BLaER1 (cell line): ENCODE measurements at regions not wholly inside any gene's neighbourhood (a gene's known extent, or its start where the extent isn't known, plus 50 kb on each side); places are given as distances from the start of the nearest gene placed in this dataset.

ENCODE experiments used
- H3K27ac ChIP-seq: shearing (Covaris generic); formaldehyde crosslinking; 2 replicates; pipeline ENCODE4 v1.8.1; 2022
- H3K27me3 ChIP-seq: shearing (Covaris generic); formaldehyde crosslinking; 2 replicates; pipeline ENCODE4 v1.8.1; 2022
- H3K36me3 ChIP-seq: shearing (Covaris generic); formaldehyde crosslinking; 2 replicates; pipeline ENCODE4 v1.8.1; 2022
- H3K4me1 ChIP-seq: shearing (Covaris generic); formaldehyde crosslinking; 2 replicates; pipeline ENCODE4 v1.8.1; 2022
- H3K4me2 ChIP-seq: shearing (Covaris generic); formaldehyde crosslinking; 2 replicates; pipeline ENCODE4 v1.8.1; 2022
- H3K4me3 ChIP-seq: shearing (Covaris generic); formaldehyde crosslinking; 2 replicates; pipeline ENCODE4 v1.8.1; 2022
- H3K9ac ChIP-seq: shearing (Covaris generic); formaldehyde crosslinking; 2 replicates; pipeline ENCODE4 v1.8.1; 2022
- H3K9me3 ChIP-seq: shearing (Covaris generic); formaldehyde crosslinking; 2 replicates; pipeline ENCODE4 v1.8.1; 2022
- H4K20me1 ChIP-seq: shearing (Covaris generic); formaldehyde crosslinking; 2 replicates; pipeline ENCODE4 v1.8.1; 2022
- Cebpa-rat ChIP-seq: shearing (Covaris generic); IDR thresholded peaks from 2 replicates; pipeline ENCODE4 v1.8.1; 2022

DNA sequence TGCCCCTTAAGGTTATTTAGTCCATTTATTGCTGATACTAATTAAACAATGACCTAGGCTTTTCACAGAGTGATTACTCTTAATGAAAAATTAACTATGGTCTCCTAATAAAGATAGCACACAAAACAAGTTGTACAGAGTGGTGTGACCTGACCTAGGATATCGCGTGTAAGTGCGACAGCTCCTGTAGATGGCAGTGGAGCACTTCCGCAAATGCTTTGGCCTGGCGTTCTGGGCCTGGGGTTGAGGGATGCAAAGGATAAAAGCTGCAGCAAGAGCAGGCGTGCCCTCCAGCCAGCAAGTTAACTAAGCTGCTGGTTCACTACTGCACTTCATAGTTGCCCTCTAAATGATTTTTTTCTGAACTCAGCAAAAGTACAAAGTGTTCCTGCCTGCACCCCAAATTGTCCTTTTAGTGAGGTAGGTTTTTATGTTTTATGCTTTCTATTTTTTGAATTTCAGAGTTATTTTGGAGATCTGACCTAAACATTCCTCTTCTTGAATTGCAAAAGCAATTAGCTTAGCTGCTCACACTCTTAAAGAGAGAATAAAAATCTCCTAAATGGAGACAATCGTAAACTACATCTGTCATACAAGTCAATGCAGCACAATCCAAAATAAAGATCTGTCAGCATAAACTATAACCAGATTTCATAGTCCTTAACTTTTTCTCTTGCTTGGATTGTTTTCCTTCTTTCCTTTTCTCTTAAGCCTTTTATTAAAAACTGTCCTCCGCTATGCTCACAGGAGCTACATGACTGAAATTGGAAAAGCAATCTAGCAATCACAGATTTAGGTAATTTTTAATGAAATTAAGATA is 379.6 kb downstream of the LRIG3 start:
- no peak overlapping the region for H3K27ac ChIP-seq
- no peaks in the 10 kb centered on the region for H3K4me1 ChIP-seq
- no peak overlapping the region for H3K9ac ChIP-seq
- H3K4me2 ChIP-seq: no peak overlapping the region
- H3K9me3 ChIP-seq: no peaks in the 10 kb centered on the region
- H3K27me3 ChIP-seq: no peaks in the 10 kb centered on the region
- H4K20me1 ChIP-seq: no peaks in the 10 kb centered on the region
- H3K4me3 ChIP-seq: no peak overlapping the region
- H3K36me3 ChIP-seq: no peaks in the 10 kb centered on the region
- TF ChIP-seq Cebpa-rat: no peak

DNA sequence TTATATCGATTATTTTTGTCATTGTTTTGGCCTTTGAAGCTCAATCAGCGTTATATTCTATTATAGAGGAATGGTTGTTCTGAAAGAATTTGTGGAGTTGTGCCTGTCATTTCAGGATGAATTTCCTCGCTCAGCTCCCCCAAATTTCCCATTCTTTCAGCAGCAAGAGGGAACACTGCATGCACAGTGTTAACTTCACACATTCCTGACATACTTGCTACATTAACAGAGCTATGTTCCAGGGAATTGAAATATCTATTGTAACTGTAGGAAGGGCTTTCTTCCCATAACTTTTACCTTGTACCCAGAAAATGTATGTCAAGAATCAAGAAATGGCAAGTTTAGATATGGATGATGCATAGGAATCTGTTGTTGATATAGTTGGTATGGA is 379.0 kb downstream of the LRIG3 start:
- no peaks in the 10 kb centered on the region for H3K4me1 ChIP-seq
- no peak for TF ChIP-seq Cebpa-rat
- no peaks in the 10 kb centered on the region for H3K27me3 ChIP-seq
- no peaks in the 10 kb centered on the region for H4K20me1 ChIP-seq
- H3K27ac ChIP-seq: no peak overlapping the region
- no peak overlapping the region for H3K4me3 ChIP-seq
- no peak overlapping the region for H3K4me2 ChIP-seq
- no peaks in the 10 kb centered on the region for H3K36me3 ChIP-seq
- no peaks in the 10 kb centered on the region for H3K9me3 ChIP-seq
- H3K9ac ChIP-seq: no peak overlapping the region

DNA sequence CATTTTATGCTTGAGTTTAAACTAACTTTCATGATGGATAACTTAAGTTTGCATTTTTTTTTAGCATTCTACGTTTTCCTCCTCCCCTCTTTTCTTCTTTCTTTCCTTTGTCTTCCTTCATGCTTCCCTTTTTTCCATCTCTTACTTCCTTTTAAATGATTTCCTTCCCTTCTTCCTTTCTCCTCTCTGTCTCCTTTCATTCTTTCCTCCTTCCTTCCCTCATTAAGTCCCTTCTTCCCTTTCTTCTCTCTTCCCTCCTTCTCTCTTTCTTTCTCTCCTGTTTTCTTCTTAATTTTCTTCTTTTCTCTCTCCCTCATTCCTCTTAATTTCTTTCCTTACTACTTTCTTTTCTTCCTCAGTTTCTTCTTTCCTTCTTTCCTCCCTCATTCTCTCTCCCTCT is 376.0 kb downstream of the LRIG3 start:
- TF ChIP-seq Cebpa-rat: no peak
- Histone ChIP-seq H3K4me3 (no peak overlapping the region), H3K36me3 (no peaks in the 10 kb centered on the region), H4K20me1 (no peaks in the 10 kb centered on the region), H3K9me3 (no peaks in the 10 kb centered on the region), H3K27me3 (no peaks in the 10 kb centered on the region), H3K4me2 (no peak overlapping the region), H3K4me1 (no peaks in the 10 kb centered on the region), H3K27ac (no peak overlapping the region), H3K9ac (no peak overlapping the region)

DNA sequence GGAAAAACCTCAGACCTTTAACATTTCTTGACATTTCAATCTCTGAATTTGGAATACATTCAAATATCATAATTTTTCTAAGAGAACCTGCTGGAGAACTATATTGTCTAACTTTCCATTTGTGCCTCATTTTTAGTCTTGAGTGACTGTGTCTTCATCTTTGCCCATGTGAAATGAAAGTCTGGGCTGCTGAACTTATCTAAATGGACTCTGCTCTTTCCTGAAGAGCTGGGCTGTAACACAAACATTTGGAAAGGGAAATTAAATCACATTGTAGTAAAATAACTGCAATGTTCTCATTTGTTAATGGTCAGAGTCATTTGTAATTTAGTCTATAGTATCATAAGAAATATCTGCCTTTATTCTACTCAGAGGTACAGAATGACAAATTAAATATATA is 373.1 kb downstream of the LRIG3 start:
- no peak overlapping the region for H3K4me2 ChIP-seq
- no peak overlapping the region for H3K9ac ChIP-seq
- no peak for TF ChIP-seq Cebpa-rat
- H3K4me1 ChIP-seq: no peaks in the 10 kb centered on the region
- H3K9me3 ChIP-seq: no peaks in the 10 kb centered on the region
- H3K4me3 ChIP-seq: no peak overlapping the region
- H3K36me3 ChIP-seq: no peaks in the 10 kb centered on the region
- H4K20me1 ChIP-seq: no peaks in the 10 kb centered on the region
- no peak overlapping the region for H3K27ac ChIP-seq
- no peaks in the 10 kb centered on the region for H3K27me3 ChIP-seq

DNA sequence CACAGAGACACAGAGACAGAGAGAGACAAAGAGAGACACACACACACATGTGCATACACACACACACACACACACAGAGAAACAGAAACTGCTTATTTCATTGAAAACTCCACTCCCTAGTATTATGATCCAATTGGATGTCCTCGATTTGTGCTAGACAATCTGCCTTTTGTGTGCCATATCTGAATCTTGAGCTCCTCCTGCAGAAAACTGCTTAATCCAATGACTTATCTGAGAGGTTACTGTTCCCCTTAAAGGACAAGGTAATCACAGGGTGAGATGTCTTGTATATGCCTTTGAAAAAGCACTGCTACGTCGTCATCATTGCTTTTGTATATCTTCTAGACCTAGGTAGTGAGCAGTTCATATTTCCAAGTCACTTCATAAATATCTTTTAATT is 371.5 kb downstream of the LRIG3 start:
- no peak overlapping the region for H3K9ac ChIP-seq
- no peaks in the 10 kb centered on the region for H4K20me1 ChIP-seq
- no peaks in the 10 kb centered on the region for H3K36me3 ChIP-seq
- no peaks in the 10 kb centered on the region for H3K9me3 ChIP-seq
- no peaks in the 10 kb centered on the region for H3K4me1 ChIP-seq
- H3K4me2 ChIP-seq: no peak overlapping the region
- no peak overlapping the region for H3K27ac ChIP-seq
- H3K27me3 ChIP-seq: no peaks in the 10 kb centered on the region
- no peak overlapping the region for H3K4me3 ChIP-seq
- TF ChIP-seq Cebpa-rat: no peak

DNA sequence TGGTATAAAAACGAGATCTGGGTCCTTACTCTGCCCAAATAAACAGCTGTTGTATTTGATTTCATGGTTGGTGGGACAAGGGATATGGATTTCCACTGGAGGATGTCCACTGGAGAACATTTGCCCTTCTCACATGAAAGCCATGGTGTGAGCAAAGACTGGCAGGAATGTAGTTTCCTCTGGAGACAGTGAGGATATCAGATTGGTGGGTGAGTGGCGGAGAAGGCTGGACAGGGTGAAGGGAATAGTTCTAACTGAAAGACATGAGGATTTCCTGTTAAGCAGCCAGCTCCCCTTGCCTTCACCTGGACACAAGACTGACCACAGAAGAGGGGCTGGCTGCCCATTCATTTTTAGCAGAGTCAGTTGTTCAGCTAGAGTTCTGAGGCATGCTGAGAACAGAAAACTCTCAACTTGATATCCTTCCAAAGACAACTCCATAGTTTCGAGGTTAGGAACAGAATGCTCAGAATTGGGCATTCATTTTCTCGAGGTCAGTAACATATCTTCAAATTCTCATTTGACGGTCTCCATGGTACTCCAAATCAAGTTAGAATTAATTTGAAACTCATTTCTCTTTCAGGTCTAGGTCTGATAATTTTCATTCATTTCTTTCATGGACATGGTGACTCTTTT is 365.7 kb downstream of the LRIG3 start:
- H3K4me1 ChIP-seq: no peaks in the 10 kb centered on the region
- no peaks in the 10 kb centered on the region for H3K36me3 ChIP-seq
- no peak for TF ChIP-seq Cebpa-rat
- no peaks in the 10 kb centered on the region for H3K9me3 ChIP-seq
- no peak overlapping the region for H3K4me2 ChIP-seq
- no peaks in the 10 kb centered on the region for H4K20me1 ChIP-seq
- H3K27ac ChIP-seq: no peak overlapping the region
- H3K27me3 ChIP-seq: no peaks in the 10 kb centered on the region
- no peak overlapping the region for H3K9ac ChIP-seq
- H3K4me3 ChIP-seq: no peak overlapping the region

DNA sequence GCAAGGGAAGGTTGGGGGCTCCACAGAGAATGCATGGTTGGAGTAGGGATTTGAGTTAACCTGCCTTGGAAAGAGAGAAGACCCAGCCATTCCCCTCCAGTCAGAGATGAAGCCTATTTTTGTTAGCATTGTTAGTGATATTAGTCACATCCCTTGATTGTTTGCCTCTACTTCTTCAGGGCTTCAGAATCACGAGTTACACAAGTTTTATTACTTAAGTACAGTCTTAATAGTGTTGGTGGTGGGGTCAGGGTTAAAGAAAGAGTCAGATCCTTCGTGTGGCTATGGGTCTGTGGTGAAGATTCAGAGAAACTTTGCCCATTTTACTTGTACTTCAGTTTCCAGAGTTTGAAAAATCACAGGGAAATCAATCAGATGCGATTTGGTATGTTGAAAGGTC is 363.1 kb downstream of the LRIG3 start:
- Histone ChIP-seq H4K20me1 (no peaks in the 10 kb centered on the region), H3K36me3 (no peaks in the 10 kb centered on the region), H3K27me3 (no peaks in the 10 kb centered on the region), H3K4me2 (no peak overlapping the region), H3K4me3 (no peak overlapping the region), H3K27ac (no peak overlapping the region), H3K4me1 (no peaks in the 10 kb centered on the region), H3K9me3 (no peaks in the 10 kb centered on the region), H3K9ac (no peak overlapping the region)
- TF ChIP-seq Cebpa-rat: no peak

DNA sequence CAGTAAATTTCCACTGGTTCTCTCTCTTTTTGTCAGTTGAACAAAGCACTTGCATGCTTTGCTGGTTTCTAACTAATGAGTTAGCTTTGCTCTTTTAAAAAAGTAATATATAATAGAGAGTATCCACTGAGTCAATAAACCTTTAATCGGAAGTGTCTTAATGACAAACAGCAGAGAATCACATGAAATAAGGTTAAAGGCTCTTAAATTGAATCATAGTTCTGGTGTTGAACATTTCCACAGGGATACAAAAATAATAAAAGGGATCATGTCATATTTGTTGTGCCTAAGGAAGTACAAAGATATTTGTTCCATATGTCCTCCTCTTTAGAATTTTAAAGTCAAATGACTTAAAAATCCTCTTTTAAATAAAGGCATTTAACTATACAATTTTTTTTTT is 362.6 kb downstream of the LRIG3 start:
- no peaks in the 10 kb centered on the region for H3K4me1 ChIP-seq
- H3K4me3 ChIP-seq: no peak overlapping the region
- H3K27me3 ChIP-seq: no peaks in the 10 kb centered on the region
- TF ChIP-seq Cebpa-rat: no peak
- no peaks in the 10 kb centered on the region for H3K36me3 ChIP-seq
- H3K9me3 ChIP-seq: no peaks in the 10 kb centered on the region
- no peak overlapping the region for H3K4me2 ChIP-seq
- H4K20me1 ChIP-seq: no peaks in the 10 kb centered on the region
- H3K27ac ChIP-seq: no peak overlapping the region
- no peak overlapping the region for H3K9ac ChIP-seq

DNA sequence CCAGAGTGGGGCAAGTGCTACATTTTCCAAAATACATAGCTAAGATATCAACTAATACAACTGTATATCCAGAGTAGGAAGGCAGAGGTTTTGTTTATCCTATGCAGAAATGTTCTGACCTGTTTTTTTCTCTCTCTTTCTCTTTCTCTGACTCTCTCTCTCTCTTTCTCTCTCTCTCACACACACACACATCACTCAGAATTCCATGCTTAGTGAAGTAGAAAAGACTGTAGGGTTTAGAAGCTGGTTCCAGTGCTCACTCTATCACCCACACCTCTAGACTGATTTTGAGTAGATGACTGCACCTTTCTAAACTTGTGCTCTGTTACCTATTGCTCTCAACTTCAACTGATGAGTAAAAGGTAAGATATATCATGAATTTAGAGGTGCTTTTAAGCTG is 356.7 kb downstream of the LRIG3 start:
- Histone ChIP-seq H3K4me3 (no peak overlapping the region), H4K20me1 (no peaks in the 10 kb centered on the region), H3K27me3 (no peaks in the 10 kb centered on the region), H3K4me1 (no peaks in the 10 kb centered on the region), H3K27ac (no peak overlapping the region), H3K36me3 (no peaks in the 10 kb centered on the region), H3K9me3 (no peaks in the 10 kb centered on the region), H3K9ac (no peak overlapping the region), H3K4me2 (no peak overlapping the region)
- TF ChIP-seq Cebpa-rat: no peak

DNA sequence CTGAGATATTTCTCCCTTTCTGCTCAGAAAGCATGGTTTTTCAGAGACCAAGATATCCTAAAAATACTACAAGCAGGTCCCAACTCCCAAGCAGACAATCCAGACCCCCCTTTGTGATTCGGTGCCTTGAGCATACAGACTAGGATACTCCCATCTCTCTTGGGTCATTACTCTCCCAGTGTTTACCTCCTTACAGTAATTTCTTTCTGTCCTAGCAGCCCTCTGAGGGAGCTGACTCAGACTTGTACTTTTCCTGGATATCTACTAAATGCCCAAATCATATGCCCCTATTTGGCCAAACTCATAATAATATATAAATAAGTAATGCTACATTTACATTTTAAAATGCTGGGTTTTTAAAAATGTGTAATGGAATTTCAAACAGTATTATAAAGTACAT is 355.6 kb downstream of the LRIG3 start:
- Histone ChIP-seq H4K20me1 (no peaks in the 10 kb centered on the region), H3K36me3 (no peaks in the 10 kb centered on the region), H3K27me3 (no peaks in the 10 kb centered on the region), H3K9ac (no peak overlapping the region), H3K9me3 (no peaks in the 10 kb centered on the region), H3K27ac (no peak overlapping the region), H3K4me1 (no peaks in the 10 kb centered on the region), H3K4me2 (no peak overlapping the region), H3K4me3 (no peak overlapping the region)
- TF ChIP-seq Cebpa-rat: no peak
